ENCODE measurements at regions not wholly inside any gene's neighbourhood (a gene's known extent, or its start where the extent isn't known, plus 50 kb on each side); places are given as distances from the start of the nearest gene placed in this dataset.

DNA sequence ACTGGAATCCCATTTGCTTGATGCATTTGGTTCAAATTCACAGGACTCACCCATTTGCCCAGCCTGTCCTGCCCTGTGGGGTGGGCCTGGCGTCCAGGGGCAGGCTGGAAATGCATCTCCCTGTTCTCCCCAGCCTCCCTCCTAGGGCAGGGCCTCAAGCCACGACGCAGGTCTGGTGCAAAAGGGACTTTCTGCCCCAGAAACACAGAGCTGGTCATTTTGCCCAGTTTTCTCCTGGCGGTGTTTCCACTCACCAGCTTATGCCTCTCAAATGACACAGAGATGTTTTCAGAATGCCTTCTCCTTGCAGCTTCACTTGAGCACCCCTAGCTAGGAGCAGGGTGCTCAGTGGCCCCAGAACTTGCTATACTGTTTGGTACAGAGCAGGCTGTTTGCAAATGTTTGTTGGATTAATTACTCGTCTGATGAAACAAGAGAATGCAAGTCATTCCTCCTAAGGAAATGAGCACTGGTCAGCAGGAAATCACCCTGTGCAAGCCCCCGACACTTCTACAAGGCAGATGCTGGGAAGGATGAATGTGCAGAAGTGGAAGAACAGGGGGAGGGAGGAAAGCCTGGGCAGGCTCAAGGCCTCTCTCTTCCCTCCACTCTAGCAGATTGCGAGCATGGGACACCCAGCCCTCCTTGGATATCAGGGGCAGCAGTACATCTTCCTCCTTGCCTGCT, 164.3 kb upstream of the APCDD1 start:
- no peak overlapping the region for H3K4me3 ChIP-seq (ENCODE audit: low read depth, low read length)
- TF ChIP-seq CTCF (IDR thresholded peaks at IDR 0.05; ENCODE audit: borderline replicate concordance, insufficient read depth, low read depth, low read length): no peak

GRCh38 chr18:10290638-10291235, 163.7 kb upstream of the APCDD1 start:
- TF ChIP-seq CTCF (IDR thresholded peaks at IDR 0.05; ENCODE audit: borderline replicate concordance, insufficient read depth, low read depth, low read length): no peak
- no peak overlapping the region for H3K4me3 ChIP-seq (ENCODE audit: low read depth, low read length)

DNA sequence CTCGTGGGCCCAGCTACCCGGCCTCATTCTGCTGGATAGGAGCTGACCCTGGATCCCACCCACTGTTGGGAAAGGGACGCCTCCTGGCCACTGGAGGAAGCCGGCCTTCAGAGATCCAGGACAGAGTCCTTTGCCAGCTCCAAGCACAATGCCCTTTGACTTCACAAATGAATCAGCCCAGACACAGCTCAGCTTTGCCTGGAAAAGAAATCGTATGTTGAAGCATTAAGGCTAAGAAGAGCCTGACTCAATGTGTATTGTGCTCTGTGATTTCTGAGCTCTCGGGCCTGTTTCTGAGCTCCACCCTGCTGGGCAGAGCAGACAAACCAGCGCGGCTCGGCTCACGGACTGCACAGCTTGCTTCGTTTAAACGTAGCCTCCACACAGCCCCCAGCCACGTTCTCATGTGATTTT, 162.9 kb upstream of the APCDD1 start:
- no peak overlapping the region for H3K4me3 ChIP-seq (ENCODE audit: low read depth, low read length)
- no peak for TF ChIP-seq CTCF (IDR thresholded peaks at IDR 0.05; ENCODE audit: borderline replicate concordance, insufficient read depth, low read depth, low read length)

DNA sequence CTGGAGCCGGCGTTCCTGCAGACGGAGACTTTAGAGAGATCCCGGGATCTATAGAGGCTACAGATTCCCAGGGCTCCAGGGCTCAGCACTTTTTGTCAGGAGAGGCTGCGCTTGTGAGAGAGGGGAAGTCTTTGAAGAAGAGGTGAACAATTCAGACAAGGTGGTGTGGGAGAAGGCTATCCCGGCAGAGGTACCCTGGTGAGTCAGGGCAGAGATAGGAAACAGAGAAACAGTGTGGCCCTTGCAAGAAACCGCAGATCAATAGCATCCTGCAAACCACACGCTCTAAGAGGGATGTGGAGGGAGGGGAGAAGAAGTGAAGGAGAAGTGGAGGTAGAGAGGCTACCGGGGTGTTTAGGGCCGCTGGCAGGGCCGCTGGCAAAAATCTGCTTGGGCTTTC, 160.5 kb upstream of the APCDD1 start:
- TF ChIP-seq CTCF (IDR thresholded peaks at IDR 0.05; ENCODE audit: borderline replicate concordance, insufficient read depth, low read depth, low read length): no peak
- H3K4me3 ChIP-seq (ENCODE audit: low read depth, low read length): no peak overlapping the region

DNA sequence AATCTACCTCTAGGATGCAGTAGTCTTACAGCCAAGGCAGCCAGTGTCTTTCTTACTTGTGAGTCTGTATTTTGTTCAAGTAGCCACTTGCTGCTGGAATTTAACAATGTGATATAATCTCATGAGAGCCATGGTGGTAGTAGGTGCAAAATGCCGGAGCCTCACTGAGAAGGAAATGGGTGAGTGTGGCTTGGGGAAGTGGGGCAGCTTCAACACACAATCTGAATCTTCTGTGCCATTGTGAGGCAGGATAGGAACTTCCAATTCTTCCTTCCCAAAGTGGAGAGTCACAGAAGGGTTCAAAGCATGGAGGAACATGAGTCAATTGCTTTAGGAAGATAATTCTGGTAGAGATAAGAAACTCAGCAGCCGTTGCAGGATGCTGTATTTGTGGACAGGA, 158.7 kb upstream of the APCDD1 start:
- H3K4me3 ChIP-seq (ENCODE audit: low read depth, low read length): no peak overlapping the region
- TF ChIP-seq CTCF (IDR thresholded peaks at IDR 0.05; ENCODE audit: borderline replicate concordance, insufficient read depth, low read depth, low read length): no peak

DNA sequence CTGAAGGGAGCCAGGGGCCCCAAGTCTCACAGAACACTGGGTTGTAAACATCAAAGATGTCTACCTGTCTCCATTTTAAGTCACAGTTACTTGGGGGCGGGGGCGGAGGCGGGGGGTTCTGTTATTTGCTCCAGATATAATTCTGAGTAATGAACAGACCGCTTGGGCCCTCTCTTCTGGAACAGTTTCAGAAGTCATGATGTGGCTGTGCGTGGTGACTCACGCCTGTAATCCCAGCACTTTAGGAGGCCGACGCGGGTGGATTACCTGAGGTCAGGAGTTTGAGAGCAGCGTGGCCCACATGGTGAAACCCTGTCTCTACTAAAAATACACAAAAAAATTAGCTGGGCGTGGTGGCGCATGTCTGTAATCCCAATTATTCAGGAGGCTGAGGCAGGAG, 157.9 kb upstream of the APCDD1 start:
- H3K4me3 ChIP-seq (ENCODE audit: low read depth, low read length): no peak overlapping the region
- TF ChIP-seq CTCF (IDR thresholded peaks at IDR 0.05; ENCODE audit: borderline replicate concordance, insufficient read depth, low read depth, low read length): no peak

GRCh38 chr18:10297086-10297485, 157.3 kb upstream of the APCDD1 start:
- TF ChIP-seq CTCF (IDR thresholded peaks at IDR 0.05; ENCODE audit: borderline replicate concordance, insufficient read depth, low read depth, low read length): no peak
- no peak overlapping the region for H3K4me3 ChIP-seq (ENCODE audit: low read depth, low read length)
